PC-9 (cell line): ENCODE measurements at regions not wholly inside any gene's neighbourhood (a gene's known extent, or its start where the extent isn't known, plus 50 kb on each side); places are given as distances from the start of the nearest gene placed in this dataset.

Experiments used
- BruUV-seq: library from RNA; stranded (reverse); fragments of 400-500 nt; replicated peaks from 2 replicates; lab custom pipeline; 2021; lab: Mats Ljungman, UMichigan
- CTCF ChIA-PET: fragments of 300-600 bp; sonication (Branson Sonifier 250); formaldehyde crosslinking; loops from one replicate; lab custom pipeline; 2022; ENCODE audit warnings: antibody characterized with exemption; lab: Charles Lee
- POLR2A ChIA-PET: fragments of 300-600 bp; sonication (Branson Sonifier 250); formaldehyde crosslinking; loops from one replicate; lab custom pipeline; 2022; ENCODE audit warnings: antibody characterized with exemption; ENCODE audit not compliant: unreplicated experiment; lab: Charles Lee
- DNase-seq, 2 experiments: peaks; one replicate each; pipeline versions ENCODE4 v3.0.0 to v3.0.0-alpha.2; 2015 to 2022; ENCODE audit warnings: mixed read lengths in 1 of 2
- H2AFZ ChIP-seq: fragments of 200-600 bp; sonication (generic); 2 replicates; pipeline ENCODE4 v1.8.1; 2017; ENCODE audit warnings: antibody characterized with exemption
- H3F3A ChIP-seq: fragments of 200-600 bp; sonication (generic); 2 replicates; pipeline ENCODE4 v1.8.1; 2017; ENCODE audit warnings: antibody characterized with exemption, mild to moderate bottlenecking, low read depth; ENCODE audit not compliant: insufficient read depth
- H3K27ac ChIP-seq: fragments of 200-600 bp; sonication (generic); 2 replicates; pipeline ENCODE4 v1.6.1; 2016; ENCODE audit warnings: mixed run types
- H3K27me3 ChIP-seq: fragments of 200-600 bp; sonication (generic); 2 replicates; pipeline ENCODE4 v1.6.1; 2016; ENCODE audit warnings: low read depth, mixed run types; ENCODE audit not compliant: insufficient read depth
- H3K36me3 ChIP-seq: fragments of 200-600 bp; sonication (generic); 2 replicates; pipeline ENCODE4 v1.6.1; 2016; ENCODE audit warnings: low read depth, mixed run types
- H3K4me1 ChIP-seq: fragments of 200-600 bp; sonication (generic); replicated peaks from 2 replicates; pipeline ENCODE4 v1.6.1; 2016; ENCODE audit warnings: mixed run types; ENCODE audit not compliant: insufficient read depth
- H3K4me2 ChIP-seq: fragments of 200-600 bp; sonication (generic); 2 replicates; pipeline ENCODE4 v1.6.1; 2017; ENCODE audit warnings: mixed run types
- H3K4me3 ChIP-seq: fragments of 200-600 bp; sonication (generic); 2 replicates; pipeline ENCODE4 v1.6.1; 2016; ENCODE audit warnings: mixed run types
- H3K79me2 ChIP-seq: fragments of 200-600 bp; sonication (generic); 2 replicates; pipeline ENCODE4 v1.6.1; 2017; ENCODE audit warnings: low read depth, mixed run types
- H3K9me2 ChIP-seq: fragments of 200-600 bp; sonication (generic); 2 replicates; pipeline ENCODE4 v1.8.1; 2017; ENCODE audit warnings: mild to moderate bottlenecking; ENCODE audit not compliant: insufficient read depth
- H3K9me3 ChIP-seq: fragments of 200-600 bp; sonication (generic); 2 replicates; pipeline ENCODE4 v1.8.1; 2016; ENCODE audit warnings: low read depth; ENCODE audit not compliant: insufficient read depth
- H4K20me1 ChIP-seq: fragments of 200-600 bp; sonication (generic); 2 replicates; pipeline ENCODE4 v1.8.1; 2017; ENCODE audit not compliant: insufficient read depth
- CTCF ChIP-seq: fragments of 200-600 bp; sonication (generic); conservative IDR thresholded peaks from 2 replicates; pipeline ENCODE4 v1.6.1; 2017; ENCODE audit warnings: mixed run types, antibody characterized with exemption, mild to moderate bottlenecking, moderate library complexity
- EZH2 ChIP-seq: fragments of 200-600 bp; sonication (generic); IDR thresholded peaks from 2 replicates; pipeline ENCODE4 v1.8.0; 2017; ENCODE audit warnings: antibody characterized with exemption, low read depth
- intact Hi-C: fragments of 100-400 bp; cut with micrococcal nuclease; formaldehyde crosslinking; loops from one replicate; pipeline ENCODE4 v1.10.0; 2022; ENCODE audit not compliant: unreplicated experiment

GRCh38 chr22:48018346-48018745, 1255.9 kb downstream of the TBC1D22A start:
- Histone ChIP-seq H2AFZ (no peak overlapping the region), H3K9me2 (no peaks in the 10 kb centered on the region), H3K4me1 (no peaks in the 10 kb centered on the region), H3K9me3 (no peaks in the 10 kb centered on the region; the same call in 1 of the 2 replicates), H3K79me2 (no peaks in the 10 kb centered on the region), H3K27ac (no peak overlapping the region), H3K4me2 (no peak overlapping the region), H3K36me3 (no peaks in the 10 kb centered on the region), H4K20me1 (no peaks in the 10 kb centered on the region; the same call in 1 of the 2 replicates), H3K4me3 (no peak overlapping the region), H3F3A (no peaks in the 10 kb centered on the region), H3K27me3 (peaks cover 98% of the 10 kb centered on the region)
- DNase-seq, result no peak
- intact Hi-C loops, result no loop called here
- BruUV-seq, result no TSS peak
- ChIA-PET CTCF (no interaction called here), POLR2A (interaction anchor here (0.6 kb wide), 1 partner anchor 282 kb away, joined by 4 read pairs; no protein-coding TSS in a partner anchor)
- TF ChIP-seq EZH2, result no peak
- TF ChIP-seq CTCF, result no peak

GRCh38 chr22:48015701-48016100, 1253.3 kb downstream of the TBC1D22A start:
- Histone ChIP-seq H4K20me1 (no peaks in the 10 kb centered on the region), H3K36me3 (no peaks in the 10 kb centered on the region), H2AFZ (no peak overlapping the region), H3K4me2 (no peak overlapping the region), H3K9me2 (no peaks in the 10 kb centered on the region), H3K4me3 (no peak overlapping the region), H3K27ac (no peak overlapping the region), H3K27me3 (peaks cover 88% of the 10 kb centered on the region), H3K79me2 (no peaks in the 10 kb centered on the region), H3K9me3 (no peaks in the 10 kb centered on the region; the same call in 1 of the 2 replicates), H3F3A (no peaks in the 10 kb centered on the region), H3K4me1 (no peaks in the 10 kb centered on the region)
- CTCF ChIA-PET, result no interaction called here
- BruUV-seq, result no TSS peak
- intact Hi-C loops, result no loop called here
- POLR2A ChIA-PET, result no interaction called here
- DNase-seq, result no peak
- no peak for TF ChIP-seq EZH2
- TF ChIP-seq CTCF, result no peak

- Histone ChIP-seq H3K27ac (no peak overlapping the region), H2AFZ (no peak overlapping the region), H3K4me2 (no peak overlapping the region), H3K79me2 (no peaks in the 10 kb centered on the region), H3F3A (no peaks in the 10 kb centered on the region), H3K36me3 (no peaks in the 10 kb centered on the region), H3K4me3 (no peak overlapping the region), H4K20me1 (0 out of 2 replicates have a peak, but pooled peaks cover 4% of the 10 kb centered on the region), H3K9me2 (no peaks in the 10 kb centered on the region), H3K4me1 (no peaks in the 10 kb centered on the region), H3K9me3 (no peaks in the 10 kb centered on the region; the same call in 1 of the 2 replicates), H3K27me3 (peaks cover 97% of the 10 kb centered on the region)
- BruUV-seq, result no TSS peak
- ChIA-PET POLR2A (no interaction called here), CTCF (no interaction called here)
- intact Hi-C loops, result no loop called here
- no peak for DNase-seq
- TF ChIP-seq EZH2 (no peak), CTCF (no peak)
Observed at GRCh38 chr22:48004936-48005335, 1242.5 kb downstream of the TBC1D22A start.
